GM19240 (cell line): ENCODE measurements at regions not wholly inside any gene's neighbourhood (a gene's known extent, or its start where the extent isn't known, plus 50 kb on each side); places are given as distances from the start of the nearest gene placed in this dataset.

ENCODE experiments used
- DNase-seq: peaks from one replicate; pipeline ENCODE4 v3.0.0; 2011; ENCODE audit warnings: low spot score; ENCODE audit not compliant: insufficient read length

GRCh38 chr13:90105849-90106496, 1241.5 kb upstream of the MIR17HG start:
- DNase-seq = no peak

GRCh38 chr13:90107661-90108060, 1239.8 kb upstream of the MIR17HG start:
- no peak for DNase-seq

- no peak for DNase-seq
Observed at GRCh38 chr13:90108547-90108946, 1238.9 kb upstream of the MIR17HG start.

- DNase-seq = no peak
Observed at GRCh38 chr13:90116121-90116520, 1231.4 kb upstream of the MIR17HG start.

GRCh38 chr13:90118467-90119071, 1228.9 kb upstream of the MIR17HG start:
- no peak for DNase-seq

- no peak for DNase-seq
Observed at GRCh38 chr13:90120026-90120425, 1227.5 kb upstream of the MIR17HG start.

- no peak for DNase-seq
Observed at GRCh38 chr13:90121784-90122183, 1225.7 kb upstream of the MIR17HG start.

GRCh38 chr13:90122531-90122930, 1225.0 kb upstream of the MIR17HG start:
- no peak for DNase-seq

GRCh38 chr13:90135558-90135957, 1211.9 kb upstream of the MIR17HG start:
- DNase-seq = no peak

- DNase-seq = no peak
Observed at GRCh38 chr13:90142251-90142650, 1205.2 kb upstream of the MIR17HG start.

GRCh38 chr13:90154311-90154960, 1193.1 kb upstream of the MIR17HG start:
- DNase-seq = no peak

GRCh38 chr13:90156390-90156789, 1191.1 kb upstream of the MIR17HG start:
- DNase-seq = no peak

- DNase-seq = no peak
Observed at GRCh38 chr13:90168953-90169352, 1178.5 kb upstream of the MIR17HG start.

- no peak for DNase-seq
Observed at GRCh38 chr13:90170208-90170607, 1177.3 kb upstream of the MIR17HG start.

GRCh38 chr13:90171649-90172048, 1175.8 kb upstream of the MIR17HG start:
- no peak for DNase-seq

GRCh38 chr13:90177512-90177911, 1170.0 kb upstream of the MIR17HG start:
- DNase-seq = no peak

- no peak for DNase-seq
Observed at GRCh38 chr13:90184355-90184754, 1163.1 kb upstream of the MIR17HG start.

- DNase-seq = no peak
Observed at GRCh38 chr13:90185734-90186133, 1161.8 kb upstream of the MIR17HG start.

GRCh38 chr13:90187478-90188350, 1159.8 kb upstream of the MIR17HG start:
- no peak for DNase-seq

GRCh38 chr13:90188351-90188636, 1159.2 kb upstream of the MIR17HG start:
- DNase-seq = no peak

GRCh38 chr13:90197722-90198121, 1149.8 kb upstream of the MIR17HG start:
- no peak for DNase-seq

GRCh38 chr13:90201202-90201601, 1146.3 kb upstream of the MIR17HG start:
- no peak for DNase-seq
